DMS153 (cell line): ENCODE measurements at regions not wholly inside any gene's neighbourhood (a gene's known extent, or its start where the extent isn't known, plus 50 kb on each side); places are given as distances from the start of the nearest gene placed in this dataset.

Experiments used
- DNase-seq: peaks from one replicate; lab custom pipeline; 2025; lab: John Stamatoyannopoulos, UW

DNA sequence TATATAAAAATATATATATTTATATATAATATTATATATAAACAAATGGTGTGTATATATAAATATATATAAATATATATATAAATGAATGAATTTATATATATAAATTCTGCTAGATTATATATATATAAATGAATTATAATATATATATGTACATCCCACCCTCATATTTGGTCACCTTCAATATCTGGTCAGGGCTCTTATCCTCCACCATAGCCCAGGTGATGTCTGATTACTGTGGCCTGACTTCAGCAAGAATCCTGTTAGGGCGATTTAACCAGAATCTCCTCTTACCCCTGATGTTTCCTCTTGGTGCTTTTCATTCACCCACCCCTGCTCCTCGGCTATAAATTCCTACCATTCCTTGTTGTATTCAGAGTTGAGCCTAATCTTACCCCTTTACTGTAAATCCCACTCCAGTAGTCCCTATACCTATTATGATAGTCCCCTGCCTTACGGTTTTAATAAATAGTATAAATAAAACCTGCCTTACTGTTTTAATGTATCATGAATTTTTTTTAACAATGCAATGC lies 439.6 kb downstream of the PLOD2 start:
- DNase-seq = no peak

DNA sequence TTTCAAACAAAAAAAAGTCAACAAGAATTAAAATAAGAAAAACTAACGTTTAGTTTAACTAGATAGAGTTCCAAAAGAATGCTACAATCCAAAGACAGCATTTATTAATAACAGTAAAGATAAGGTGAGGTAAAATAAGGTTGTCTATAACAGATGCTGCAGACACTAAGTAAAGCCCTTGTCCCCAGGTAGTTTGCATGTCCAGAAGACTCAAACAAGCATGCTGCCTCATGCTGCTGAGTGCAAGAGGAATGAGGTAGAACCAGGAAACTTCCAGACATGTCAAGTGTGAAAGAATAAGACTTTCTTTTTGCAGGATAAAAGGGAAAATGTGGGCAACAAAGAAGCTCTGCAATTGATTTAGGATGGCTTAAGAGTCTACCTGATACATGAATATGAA lies 439.2 kb downstream of the PLOD2 start:
- DNase-seq = no peak

DNA sequence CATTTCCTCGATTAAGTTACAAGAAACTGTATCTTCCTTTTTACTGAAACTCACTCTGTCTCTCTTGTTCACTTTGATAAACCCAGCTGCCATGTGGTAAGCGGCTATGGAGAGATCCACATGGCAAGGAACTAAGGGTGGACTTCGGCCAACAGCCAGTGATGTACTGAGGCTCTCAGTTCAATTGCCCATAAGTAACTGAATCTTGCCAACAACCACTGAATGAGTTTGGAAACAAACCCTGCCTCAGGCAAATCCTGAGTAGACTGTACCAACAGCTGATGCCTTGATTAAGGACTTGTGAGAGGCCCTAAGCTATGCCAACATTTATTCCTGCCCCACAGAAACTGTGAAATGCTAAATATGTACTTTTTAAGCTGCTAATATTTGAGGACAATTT lies 433.5 kb downstream of the PLOD2 start:
- no peak for DNase-seq

DNA sequence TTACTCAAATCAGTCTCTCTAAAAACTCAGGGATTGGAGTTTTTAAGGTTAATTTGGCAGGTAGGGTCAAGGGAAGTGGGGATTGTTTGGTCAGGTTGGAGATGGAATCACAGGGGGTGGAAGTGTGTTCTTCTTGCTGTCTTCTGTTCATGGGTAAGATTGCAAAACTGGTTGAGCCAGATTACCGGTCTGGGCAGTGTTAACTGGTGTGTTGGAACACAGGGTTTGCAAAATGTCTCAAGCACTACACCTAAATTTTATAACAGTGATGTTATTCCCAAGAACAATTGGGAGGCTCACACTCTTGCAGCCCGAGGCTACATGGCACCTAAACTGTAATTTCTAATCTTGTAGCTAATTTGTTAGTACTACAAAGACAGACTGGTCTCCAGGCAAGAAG lies 425.4 kb downstream of the PLOD2 start:
- no peak for DNase-seq

DNA sequence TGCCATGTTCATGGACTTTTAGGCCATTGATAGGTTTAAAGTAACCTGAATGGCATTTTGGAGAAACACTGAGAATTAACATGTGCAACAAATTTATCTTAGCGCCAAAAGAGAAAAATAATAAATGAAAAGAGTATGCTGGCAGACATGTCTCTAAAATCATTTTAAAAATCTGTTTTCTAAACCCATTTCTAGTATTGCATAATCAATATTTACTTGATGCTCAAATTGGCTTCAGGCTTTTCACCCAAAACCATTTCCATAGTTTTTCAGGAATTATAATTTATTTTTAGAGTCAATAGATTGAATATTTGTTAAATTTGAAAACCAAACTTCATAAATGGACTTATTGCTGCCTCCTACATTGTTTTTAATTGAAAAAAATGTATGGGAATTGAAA lies 423.0 kb downstream of the PLOD2 start:
- no peak for DNase-seq

DNA sequence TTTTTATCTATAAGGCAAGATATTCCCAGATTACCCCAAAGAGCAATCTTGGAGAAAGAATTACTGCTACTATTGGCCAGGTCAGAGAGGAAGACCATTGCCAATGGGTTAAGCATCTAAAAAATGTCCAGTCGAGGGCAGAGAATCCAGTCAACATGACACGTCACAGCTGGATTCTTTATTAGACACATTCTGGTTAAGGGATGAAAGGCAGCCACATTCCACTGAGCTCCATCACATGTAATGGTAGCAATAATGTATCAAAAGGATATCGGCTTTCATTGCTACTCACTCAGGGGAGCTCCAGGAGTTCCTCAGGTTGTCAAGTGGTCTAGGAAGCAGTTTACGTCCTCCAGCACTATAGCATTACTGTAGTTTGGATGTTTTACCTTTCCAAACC lies 421.1 kb downstream of the PLOD2 start:
- no peak for DNase-seq

DNA sequence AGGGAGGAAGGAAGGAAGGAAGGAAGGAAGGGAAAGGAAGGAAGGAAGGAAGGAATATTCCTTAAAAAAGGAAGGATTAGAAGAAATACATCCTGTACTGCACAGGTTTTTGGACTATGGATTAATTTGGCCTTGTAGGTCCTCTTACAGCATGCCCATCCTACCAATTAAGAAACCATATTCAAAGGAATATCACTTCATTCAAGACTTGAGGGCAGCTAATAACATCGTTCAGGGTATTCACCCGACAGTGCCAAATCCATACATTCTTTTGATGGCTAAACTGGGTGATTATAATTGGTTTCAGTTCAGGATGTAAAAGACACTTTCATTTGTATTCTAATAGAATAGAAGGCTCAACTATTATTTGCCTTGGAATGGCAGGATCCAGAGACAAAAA lies 410.3 kb downstream of the PLOD2 start:
- DNase-seq = no peak

DNA sequence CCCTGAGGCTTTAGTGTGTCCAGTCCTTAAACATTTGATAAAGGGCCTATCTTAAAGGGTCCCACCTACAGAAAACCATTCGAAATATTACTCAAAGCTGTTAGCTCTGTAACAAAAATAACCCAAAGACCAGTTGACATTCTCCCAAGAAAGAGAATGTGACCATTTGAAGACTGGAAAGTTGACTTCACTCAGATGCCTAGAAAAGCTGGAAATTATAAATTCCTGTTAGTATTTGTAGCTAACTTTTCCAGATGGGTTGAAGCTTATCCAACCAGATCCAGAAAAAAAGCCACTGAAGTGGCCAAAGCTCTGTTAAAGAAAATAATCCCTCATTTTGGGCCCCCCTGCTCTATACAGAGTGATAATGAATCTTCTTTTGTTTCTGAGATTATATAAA lies 408.4 kb downstream of the PLOD2 start:
- no peak for DNase-seq

DNA sequence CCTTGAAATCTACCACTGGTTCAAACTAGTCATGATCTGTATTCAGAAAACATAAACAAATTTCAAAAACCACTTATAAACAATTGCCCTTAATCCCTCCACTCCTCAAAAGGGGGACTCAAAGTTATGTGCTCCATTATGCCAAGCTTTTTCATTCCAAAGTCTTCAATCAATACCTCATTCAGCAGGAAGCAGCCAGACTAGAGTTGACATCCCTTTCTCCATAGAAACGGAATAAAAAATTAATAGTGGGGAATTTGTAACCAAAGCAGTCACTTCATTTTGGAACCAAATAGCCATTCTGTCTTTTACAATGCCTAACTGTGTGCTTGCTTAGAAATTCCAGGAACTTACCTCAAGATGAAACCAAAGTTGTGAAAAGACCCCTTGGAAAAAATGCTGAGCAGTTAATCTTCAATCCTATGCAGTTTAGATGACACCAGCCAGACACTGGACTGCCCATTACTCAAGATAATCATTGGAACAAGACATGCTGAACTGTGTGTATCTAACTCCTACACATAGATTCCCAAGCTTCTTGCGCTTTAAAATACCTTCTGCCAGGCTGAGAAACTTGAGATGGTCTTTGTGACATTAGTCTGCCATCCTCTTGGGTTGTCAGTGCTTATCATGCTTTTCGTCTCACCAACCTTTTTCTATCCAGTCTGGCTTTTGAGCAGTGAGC lies 406.2 kb downstream of the PLOD2 start:
- DNase-seq = no peak

DNA sequence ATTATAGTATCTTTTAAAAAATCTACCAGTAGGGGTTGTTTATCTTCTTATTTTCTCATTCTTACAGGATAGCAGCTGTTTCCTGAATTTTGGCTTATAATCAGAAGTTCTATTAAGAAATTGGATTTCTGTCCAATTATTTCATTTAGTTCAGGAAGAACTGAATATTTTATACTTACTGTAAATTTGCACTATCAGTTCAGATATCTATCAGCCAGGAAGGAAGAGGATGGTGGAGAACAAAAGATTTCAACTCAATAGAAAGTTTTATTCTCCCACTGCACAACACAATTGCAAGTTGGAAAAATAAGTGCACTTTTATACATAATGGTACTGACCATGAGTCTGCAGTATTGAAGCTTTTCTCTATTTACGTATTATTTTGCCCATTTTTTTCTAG lies 400.9 kb downstream of the PLOD2 start:
- no peak for DNase-seq

DNA sequence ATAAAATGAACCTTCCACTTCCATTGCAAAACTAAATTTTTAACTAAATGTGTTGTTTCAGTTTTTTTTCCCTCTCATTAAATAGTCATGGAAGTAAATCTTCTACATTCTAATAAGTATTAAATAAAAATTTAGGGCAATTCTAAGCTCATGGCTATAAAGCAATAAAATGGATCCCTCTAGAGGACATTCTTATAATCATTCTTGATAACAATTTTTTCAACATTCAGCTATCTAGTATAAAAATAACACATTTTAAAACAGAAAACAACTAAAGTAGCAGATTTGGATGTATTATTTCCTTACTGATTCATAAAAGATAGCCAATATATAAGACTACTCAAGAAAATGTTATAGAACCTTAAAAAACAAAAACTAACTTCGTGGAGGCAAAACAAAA lies 393.1 kb downstream of the PLOD2 start:
- no peak for DNase-seq

DNA sequence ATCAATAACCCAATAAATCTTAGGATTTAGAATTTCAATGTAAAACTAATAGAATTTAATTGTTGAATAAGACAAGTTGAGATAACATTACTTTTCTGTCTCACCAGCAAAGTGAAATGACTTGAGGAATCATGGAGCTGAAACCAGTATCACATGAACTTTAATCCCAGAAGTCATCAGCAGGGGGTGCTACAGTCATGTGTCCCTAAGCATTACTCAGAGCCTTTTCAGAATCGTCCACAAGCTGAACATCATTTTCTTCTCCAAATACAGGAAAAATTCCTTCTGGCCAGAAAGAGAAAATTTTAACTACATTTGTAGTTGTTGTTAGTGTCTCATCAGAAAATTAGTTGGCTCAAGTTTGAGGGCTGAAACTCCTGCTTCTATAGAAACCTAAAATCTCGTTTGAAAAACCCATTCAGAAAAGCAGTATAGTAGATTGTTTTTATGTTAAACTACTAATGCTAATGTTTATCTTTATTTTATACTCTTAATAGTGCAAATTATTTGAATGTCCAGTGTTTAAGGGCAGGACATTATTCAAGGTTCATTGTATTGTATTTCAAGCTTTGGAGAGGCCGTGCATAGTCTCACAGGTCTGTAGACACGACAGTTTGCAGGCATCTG lies 384.1 kb downstream of the PLOD2 start:
- DNase-seq = peak; percentile 29

DNA sequence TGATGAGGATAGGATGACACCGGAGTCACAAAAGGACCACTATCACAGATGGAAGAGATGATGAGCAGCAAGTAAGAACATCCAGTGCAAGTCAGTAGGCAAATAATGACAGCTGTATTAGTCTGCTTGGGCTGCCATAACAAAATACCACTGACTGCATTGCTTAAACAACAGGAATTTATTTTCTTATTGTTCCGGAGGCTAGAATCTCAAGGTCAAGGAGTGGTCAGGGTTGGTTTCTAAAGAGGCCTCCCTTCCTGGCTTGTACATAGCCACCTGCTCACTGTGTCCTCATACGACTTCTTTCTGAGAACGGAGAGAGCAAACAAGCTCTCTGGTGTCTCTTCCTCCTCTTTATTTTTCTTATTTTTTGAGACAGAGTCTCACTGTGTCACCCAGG lies 380.7 kb downstream of the PLOD2 start:
- DNase-seq = no peak

DNA sequence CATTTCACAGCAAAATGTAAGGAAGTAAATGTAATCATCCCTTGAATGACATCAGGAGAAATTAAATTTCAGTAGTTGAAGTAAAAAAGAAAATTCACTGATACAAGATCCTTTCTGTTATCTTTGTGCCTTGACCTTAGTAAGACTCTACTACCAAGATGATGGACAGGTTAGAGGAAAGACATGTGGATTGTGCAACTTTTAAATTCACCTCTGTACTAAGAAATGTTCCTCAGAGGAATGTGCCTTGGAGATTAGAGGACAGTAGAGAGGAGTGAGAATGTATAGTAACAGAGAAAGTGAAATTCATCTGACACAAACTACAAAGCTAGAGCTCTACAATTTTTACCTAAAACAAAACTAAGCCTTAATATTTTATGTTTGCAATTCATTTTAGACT lies 375.3 kb downstream of the PLOD2 start:
- no peak for DNase-seq

DNA sequence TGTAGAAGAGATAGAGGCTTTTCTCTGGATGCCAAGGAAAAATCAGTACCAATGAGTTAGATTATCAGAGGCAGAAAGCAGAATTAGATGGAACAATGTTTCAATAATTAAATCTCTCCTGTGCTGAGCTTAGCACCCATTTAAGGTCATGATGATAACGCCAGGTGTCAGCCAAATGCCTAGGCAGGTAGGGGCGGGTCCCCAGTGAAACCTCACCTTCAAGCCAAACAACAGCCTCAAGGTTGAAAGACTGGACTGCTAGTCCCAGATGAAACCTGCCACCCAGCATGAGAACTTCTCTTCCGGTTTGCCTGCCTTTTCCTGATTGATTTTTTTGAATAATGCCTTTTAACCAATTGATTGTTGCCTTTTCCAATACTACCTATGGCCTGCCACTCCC lies 363.0 kb downstream of the PLOD2 start:
- DNase-seq = no peak

DNA sequence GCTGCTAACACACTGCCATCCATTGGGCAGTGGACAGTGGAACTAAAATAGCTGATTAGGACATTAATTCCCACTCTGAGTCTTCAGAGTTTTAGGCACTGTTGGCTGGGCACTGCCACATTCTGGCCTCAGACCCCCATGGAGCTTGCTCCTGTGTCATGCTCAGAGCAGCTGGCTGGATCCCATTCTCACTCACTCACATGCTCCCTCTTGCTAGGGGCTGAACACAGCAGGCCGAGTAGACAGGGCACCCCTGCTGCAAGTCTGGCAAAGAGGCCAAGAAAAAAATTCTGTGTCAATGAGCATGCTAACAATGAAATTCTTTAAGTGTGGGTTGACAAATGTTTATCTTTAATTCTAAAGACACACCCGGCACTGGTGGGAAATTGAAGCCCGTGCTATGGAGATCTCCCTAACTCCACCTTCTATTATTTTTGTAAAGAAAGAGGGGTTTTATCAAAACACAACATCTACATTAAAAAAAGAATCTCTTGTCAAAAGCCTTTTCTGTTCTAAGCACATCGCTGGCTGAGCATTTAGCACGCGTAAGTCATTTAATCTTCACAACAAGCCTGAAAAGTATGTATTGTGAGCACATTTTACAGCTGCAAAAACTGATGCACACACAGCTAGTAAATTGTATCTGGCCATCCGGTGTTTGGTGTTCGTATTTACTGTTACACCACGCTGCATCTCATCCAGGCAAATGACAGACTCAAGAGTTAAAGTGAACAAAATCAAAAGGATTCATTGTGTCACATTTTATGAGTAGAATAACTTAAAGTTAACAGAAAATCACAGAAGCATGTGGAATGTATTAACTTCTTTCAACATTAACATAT lies 362.1 kb downstream of the PLOD2 start:
- no peak for DNase-seq

DNA sequence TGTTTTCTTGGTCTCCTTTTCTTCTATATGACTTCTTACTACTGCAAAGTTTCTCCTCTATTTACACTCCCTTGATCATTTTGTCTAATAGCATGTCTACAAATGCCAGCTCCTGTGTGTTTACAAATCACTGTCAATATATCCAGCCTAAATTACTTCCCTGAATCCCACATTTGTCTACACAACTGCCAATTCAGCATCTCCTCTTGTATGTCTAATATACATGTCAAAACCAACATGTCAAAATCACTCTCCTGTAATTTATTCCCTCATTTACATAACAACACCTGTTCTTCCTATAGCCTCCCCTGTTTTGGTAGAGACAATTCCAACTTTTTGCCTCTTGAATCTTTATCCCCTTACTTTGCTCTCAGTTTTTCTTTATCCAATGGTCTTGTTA lies 359.3 kb downstream of the PLOD2 start:
- no peak for DNase-seq

DNA sequence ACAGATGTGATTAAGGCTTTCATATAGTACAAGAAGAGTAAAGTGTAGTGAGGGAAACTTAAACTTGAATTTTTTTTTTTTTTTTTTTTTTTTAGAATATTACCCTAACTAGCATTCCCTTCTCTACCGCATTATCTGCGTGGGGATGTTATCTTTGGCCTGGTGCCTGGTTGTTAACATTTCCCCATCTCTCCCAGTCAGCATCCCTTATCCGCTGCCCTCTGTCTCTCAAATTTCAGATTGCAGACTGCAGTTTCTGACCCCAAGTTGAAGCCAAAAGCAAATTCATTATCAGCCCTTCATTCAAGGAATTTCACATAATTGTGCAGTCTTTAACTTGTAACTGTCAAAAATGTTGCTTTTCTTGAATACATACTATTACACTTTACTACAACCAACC lies 353.0 kb downstream of the PLOD2 start:
- no peak for DNase-seq

DNA sequence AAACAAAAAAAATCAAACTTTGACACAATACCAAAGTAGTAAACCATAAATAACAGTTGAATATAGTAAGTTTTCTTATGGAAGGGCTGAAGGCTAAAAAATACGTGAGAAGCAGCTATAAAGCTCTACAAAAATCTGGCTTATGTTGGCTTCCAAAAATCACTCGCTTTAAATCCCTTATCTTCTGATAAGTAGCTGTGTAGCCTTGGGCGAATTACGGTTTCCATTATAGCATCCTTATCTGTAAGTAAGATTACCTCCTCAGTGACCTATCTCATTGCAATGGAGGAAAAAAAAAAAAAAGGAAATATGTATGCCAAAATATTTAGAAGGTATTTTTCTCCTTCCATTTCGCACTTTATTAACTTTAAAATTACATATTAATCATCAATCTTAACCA lies 348.6 kb downstream of the PLOD2 start:
- DNase-seq = no peak

DNA sequence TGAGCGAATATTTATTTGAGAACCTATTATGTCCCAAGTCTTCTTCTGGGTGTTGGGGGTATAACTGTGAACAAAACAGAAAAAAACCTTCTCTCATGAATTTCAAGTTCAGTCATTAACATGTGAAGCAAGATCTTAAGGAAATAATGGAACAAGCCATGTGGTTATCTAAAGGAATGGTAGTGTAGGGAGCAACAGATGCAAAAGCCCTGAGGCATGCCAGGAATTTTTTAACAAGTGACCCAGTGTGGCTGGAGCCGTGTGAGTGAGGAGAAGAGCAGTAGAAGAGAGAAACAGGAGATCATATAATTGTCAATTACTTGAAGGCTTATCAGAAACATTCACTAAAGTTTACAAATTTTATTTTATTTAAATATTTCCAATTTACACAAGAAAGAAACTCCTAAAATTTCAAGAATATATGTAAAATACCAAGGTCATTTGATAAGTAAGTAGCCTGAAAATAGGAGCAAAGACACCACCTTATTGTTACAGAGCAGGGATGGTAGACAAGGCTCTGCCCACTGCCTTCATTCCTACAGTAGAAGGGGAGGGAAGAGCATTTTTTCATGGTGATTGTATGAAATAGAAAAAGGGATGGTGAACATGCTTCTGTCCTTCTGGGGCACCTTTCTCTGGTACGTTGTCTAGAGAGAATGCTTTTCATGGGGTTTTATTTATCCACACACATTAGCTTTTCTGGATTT lies 345.1 kb downstream of the PLOD2 start:
- no peak for DNase-seq

DNA sequence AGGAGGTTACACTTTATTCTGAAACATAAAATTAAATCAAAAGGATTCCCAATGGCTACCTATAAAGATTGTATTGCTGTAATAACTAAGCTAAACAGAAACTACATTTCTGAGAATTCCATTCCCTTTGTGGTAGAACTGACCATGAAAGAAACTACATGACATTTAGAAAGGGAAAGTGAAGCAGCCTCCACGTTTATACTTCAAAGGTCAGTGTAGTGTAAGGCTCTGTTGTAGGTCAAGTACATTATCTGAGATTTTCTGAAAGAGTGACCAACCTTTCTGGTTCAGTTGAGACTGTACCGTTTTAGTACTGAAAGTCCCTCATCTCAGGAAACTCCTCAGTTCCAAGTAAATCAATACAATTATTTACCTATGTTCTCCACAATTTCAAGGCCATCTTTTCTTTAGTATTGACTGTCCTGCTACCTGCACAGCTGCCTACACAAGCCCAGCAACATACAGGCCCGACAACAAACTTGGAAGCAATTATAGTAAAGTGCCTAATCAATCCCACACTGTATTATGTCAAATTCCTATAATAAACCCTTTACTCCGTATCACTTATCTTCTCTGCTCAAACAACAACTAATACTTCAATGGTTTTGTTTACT lies 343.0 kb downstream of the PLOD2 start:
- DNase-seq = no peak

DNA sequence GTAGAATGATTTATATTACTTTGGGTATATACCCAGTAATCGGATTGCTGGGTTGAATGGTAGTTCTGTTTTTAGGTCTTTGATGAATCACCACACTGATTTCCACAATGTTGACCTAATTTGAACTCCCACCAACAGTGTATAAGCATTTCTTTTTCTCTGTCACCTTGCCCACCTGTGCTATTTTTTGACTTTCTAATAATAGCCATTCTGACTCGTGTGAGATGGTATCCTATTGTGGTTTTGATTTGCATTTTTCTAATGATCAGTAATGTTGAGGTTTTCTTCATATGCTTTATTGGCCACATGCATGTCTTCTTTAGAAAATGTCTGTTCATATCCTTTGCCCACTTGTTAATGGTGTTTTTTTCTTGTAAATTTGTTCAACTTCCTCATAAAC lies 340.8 kb downstream of the PLOD2 start:
- DNase-seq = no peak
